Hepatocyte (in vitro differentiated cells): ENCODE measurements at regions not wholly inside any gene's neighbourhood (a gene's known extent, or its start where the extent isn't known, plus 50 kb on each side); places are given as distances from the start of the nearest gene placed in this dataset.

Experiments
- DNase-seq: peaks from one replicate; pipeline ENCODE4 v3.0.0-alpha.2; 2016; ENCODE audit warnings: low spot score
- H2AFZ ChIP-seq: fragments of 200-600 bp; sonication (generic); 2 replicates; pipeline ENCODE4 v1.6.0; 2016; ENCODE audit warnings: antibody characterized with exemption, mild to moderate bottlenecking
- H3K27ac ChIP-seq: fragments of 200-600 bp; sonication (generic); 2 replicates; pipeline ENCODE4 v1.5.1; 2016; ENCODE audit warnings: mild to moderate bottlenecking
- H3K27me3 ChIP-seq: fragments of 200-600 bp; sonication (generic); 2 replicates; pipeline ENCODE4 v1.6.1; 2016
- H3K36me3 ChIP-seq: fragments of 200-600 bp; sonication (generic); replicated peaks from 2 replicates; pipeline ENCODE4 v1.5.1; 2016; ENCODE audit warnings: low read depth; ENCODE audit not compliant: insufficient read depth
- H3K4me1 ChIP-seq: fragments of 200-600 bp; sonication (generic); 2 replicates; pipeline ENCODE4 v1.5.1; 2016; ENCODE audit warnings: mild to moderate bottlenecking, moderate library complexity; ENCODE audit not compliant: insufficient read depth
- H3K4me2 ChIP-seq: fragments of 200-600 bp; sonication (generic); 2 replicates; pipeline ENCODE4 v1.6.0; 2016
- H3K4me3 ChIP-seq: fragments of 200-600 bp; sonication (generic); 2 replicates; pipeline ENCODE4 v1.5.1; 2016; ENCODE audit warnings: mild to moderate bottlenecking
- H3K79me2 ChIP-seq: fragments of 200-600 bp; sonication (generic); 2 replicates; pipeline ENCODE4 v1.6.0; 2017; ENCODE audit warnings: mild to moderate bottlenecking
- H3K9me2 ChIP-seq: fragments of 200-600 bp; sonication (generic); replicated peaks from 2 replicates; pipeline ENCODE4 v1.6.0; 2017; ENCODE audit warnings: mild to moderate bottlenecking; ENCODE audit not compliant: insufficient read depth
- H3K9me3 ChIP-seq: fragments of 200-600 bp; sonication (generic); 2 replicates; pipeline ENCODE4 v1.5.1; 2016; ENCODE audit warnings: low read depth, mild to moderate bottlenecking
- H4K20me1 ChIP-seq: fragments of 200-600 bp; sonication (generic); 2 replicates; pipeline ENCODE4 v1.6.0; 2016; ENCODE audit warnings: mild to moderate bottlenecking; ENCODE audit not compliant: insufficient read depth, poor library complexity, severe bottlenecking
- CTCF ChIP-seq: fragments of 200-600 bp; sonication (generic); IDR thresholded peaks from 2 replicates; pipeline ENCODE4 v1.5.1; 2016; ENCODE audit warnings: antibody characterized with exemption, mild to moderate bottlenecking; ENCODE audit not compliant: poor library complexity
- EZH2 ChIP-seq: fragments of 200-600 bp; sonication (generic); IDR thresholded peaks from 2 replicates; pipeline ENCODE4 v1.6.1; 2016; ENCODE audit warnings: antibody characterized with exemption, mild to moderate bottlenecking, borderline replicate concordance
- EZH2phosphoT487 ChIP-seq: fragments of 200-600 bp; sonication (generic); IDR thresholded peaks from one replicate; pipeline ENCODE4 v1.6.1; 2018; ENCODE audit warnings: antibody characterized with exemption, mild to moderate bottlenecking, low read depth, moderate library complexity; ENCODE audit not compliant: unreplicated experiment, severe bottlenecking
- WGBS: methylation state at CpG from one replicate; pipeline ENCODE4 v1.1.6; 2016; ENCODE audit warnings: low lambda C conversion rate; ENCODE audit errors: missing lambda C conversion rate; 5-methylcytosine and 5-hydroxymethylcytosine counted together

- DNase-seq, result no peak
- Histone ChIP-seq H3K4me1 (no peaks in the 10 kb centered on the region), H3K9me2 (no peaks in the 10 kb centered on the region), H3K27ac (no peak overlapping the region), H3K27me3 (no peaks in the 10 kb centered on the region), H4K20me1 (no peaks in the 10 kb centered on the region), H2AFZ (no peak overlapping the region), H3K4me3 (no peak overlapping the region), H3K9me3 (no peaks in the 10 kb centered on the region), H3K79me2 (no peaks in the 10 kb centered on the region), H3K4me2 (no peak overlapping the region), H3K36me3 (no peaks in the 10 kb centered on the region)
- 64% methylated on average over 6 of the region's 6 CpGs for WGBS
- no peak for TF ChIP-seq CTCF
- TF ChIP-seq EZH2phosphoT487, result no peak
- TF ChIP-seq EZH2, result no peak
Observed at GRCh38 chr12:86683568-86684304, 427.5 kb upstream of the MGAT4C start.

- no peaks in the 10 kb centered on the region for H3K4me1 ChIP-seq
- H3K4me2 ChIP-seq, result no peak overlapping the region
- no peaks in the 10 kb centered on the region for H3K9me2 ChIP-seq
- TF ChIP-seq CTCF (no peak), EZH2phosphoT487 (no peak), EZH2 (no peak)
- 56% methylated on average over 1 of the region's 1 CpG for WGBS
- H4K20me1 ChIP-seq, result no peaks in the 10 kb centered on the region
- H3K4me3 ChIP-seq, result no peak overlapping the region
- H2AFZ ChIP-seq, result no peak overlapping the region
- no peaks in the 10 kb centered on the region for H3K36me3 ChIP-seq
- no peaks in the 10 kb centered on the region for H3K79me2 ChIP-seq
- no peak overlapping the region for H3K27ac ChIP-seq
- no peaks in the 10 kb centered on the region for H3K9me3 ChIP-seq
- no peaks in the 10 kb centered on the region for H3K27me3 ChIP-seq
- DNase-seq, result no peak
Observed at GRCh38 chr12:86681060-86681459, 424.9 kb upstream of the MGAT4C start.

- Histone ChIP-seq H3K9me2 (no peaks in the 10 kb centered on the region), H3K79me2 (no peaks in the 10 kb centered on the region), H3K27me3 (no peaks in the 10 kb centered on the region), H3K36me3 (no peaks in the 10 kb centered on the region), H3K4me3 (no peak overlapping the region), H3K4me1 (no peaks in the 10 kb centered on the region), H3K27ac (no peak overlapping the region), H2AFZ (no peak overlapping the region), H3K4me2 (no peak overlapping the region), H3K9me3 (no peaks in the 10 kb centered on the region), H4K20me1 (no peaks in the 10 kb centered on the region)
- WGBS, result 66% methylated on average over 3 of the region's 3 CpGs
- TF ChIP-seq CTCF, result no peak
- no peak for TF ChIP-seq EZH2phosphoT487
- TF ChIP-seq EZH2, result no peak
- DNase-seq, result no peak
Observed at GRCh38 chr12:86675197-86675596, 419.0 kb upstream of the MGAT4C start.
